Stomach (tissue), 4 donors: ENCODE measurements at regions not wholly inside any gene's neighbourhood (a gene's known extent, or its start where the extent isn't known, plus 50 kb on each side); places are given as distances from the start of the nearest gene placed in this dataset.

Experiments
- CTCF ChIP-seq, 7 experiments: fragments of 450-650 bp in 4 of 7; fragments of 200-600 bp in 3 of 7; sonication (generic) in 3 of 7; IDR thresholded peaks; one replicate each; pipeline ENCODE4 v1.5.1; 2016 to 2019; ENCODE audit warnings: antibody characterized with exemption in 7 of 7, control low read depth in 2 of 7, mild to moderate bottlenecking in 1 of 7
- EP300 ChIP-seq: sonication (generic); formaldehyde crosslinking; IDR thresholded peaks from one replicate; pipeline ENCODE4 v1.6.1; 2017; ENCODE audit warnings: antibody characterized with exemption
- POLR2AphosphoS5 ChIP-seq, 3 donors: sonication (generic); formaldehyde crosslinking; IDR thresholded peaks; one replicate each; pipeline ENCODE4 v1.6.1; 2016; ENCODE audit warnings: antibody characterized with exemption in 3 of 3

- TF ChIP-seq CTCF (IDR thresholded peaks at IDR 0.05) (no peak), POLR2AphosphoS5 (IDR thresholded peaks at IDR 0.05) (no peak), EP300 (no peak)
These were observed 278.2 kb upstream of the COL3A1 start for GRCh38 chr2:188695953-188696352.
